ENCODE measurements at regions not wholly inside any gene's neighbourhood (a gene's known extent, or its start where the extent isn't known, plus 50 kb on each side); places are given as distances from the start of the nearest gene placed in this dataset.

GRCh38 chr9:32278991-32279390 lies 105.5 kb upstream of the ACO1 start:
- Histone ChIP-seq H3K9me3 (ENCODE audit: control insufficient read depth, insufficient read depth, low read depth, low read length) (no peaks in the 10 kb centered on the region), H3K36me3 (ENCODE audit: control insufficient read depth in 2 of 2, insufficient read depth in 1 of 2, low read length in 2 of 2) (no peaks in the 10 kb centered on the region), H3K4me3 (ENCODE audit: low read depth, low read length) (no peak overlapping the region), H3K27ac (ENCODE audit: extremely low read depth, low read depth, low read length) (no peak overlapping the region), H3K4me1 (ENCODE audit: control insufficient read depth, insufficient read depth, low read length) (no peaks in the 10 kb centered on the region)
- CTCF ChIA-PET, result no interaction called here
- TF ChIP-seq ZNF596 (tag by site-specific recombination; IDR thresholded peaks at IDR 0.05), result no peak
- TF ChIP-seq, protein P1, sequence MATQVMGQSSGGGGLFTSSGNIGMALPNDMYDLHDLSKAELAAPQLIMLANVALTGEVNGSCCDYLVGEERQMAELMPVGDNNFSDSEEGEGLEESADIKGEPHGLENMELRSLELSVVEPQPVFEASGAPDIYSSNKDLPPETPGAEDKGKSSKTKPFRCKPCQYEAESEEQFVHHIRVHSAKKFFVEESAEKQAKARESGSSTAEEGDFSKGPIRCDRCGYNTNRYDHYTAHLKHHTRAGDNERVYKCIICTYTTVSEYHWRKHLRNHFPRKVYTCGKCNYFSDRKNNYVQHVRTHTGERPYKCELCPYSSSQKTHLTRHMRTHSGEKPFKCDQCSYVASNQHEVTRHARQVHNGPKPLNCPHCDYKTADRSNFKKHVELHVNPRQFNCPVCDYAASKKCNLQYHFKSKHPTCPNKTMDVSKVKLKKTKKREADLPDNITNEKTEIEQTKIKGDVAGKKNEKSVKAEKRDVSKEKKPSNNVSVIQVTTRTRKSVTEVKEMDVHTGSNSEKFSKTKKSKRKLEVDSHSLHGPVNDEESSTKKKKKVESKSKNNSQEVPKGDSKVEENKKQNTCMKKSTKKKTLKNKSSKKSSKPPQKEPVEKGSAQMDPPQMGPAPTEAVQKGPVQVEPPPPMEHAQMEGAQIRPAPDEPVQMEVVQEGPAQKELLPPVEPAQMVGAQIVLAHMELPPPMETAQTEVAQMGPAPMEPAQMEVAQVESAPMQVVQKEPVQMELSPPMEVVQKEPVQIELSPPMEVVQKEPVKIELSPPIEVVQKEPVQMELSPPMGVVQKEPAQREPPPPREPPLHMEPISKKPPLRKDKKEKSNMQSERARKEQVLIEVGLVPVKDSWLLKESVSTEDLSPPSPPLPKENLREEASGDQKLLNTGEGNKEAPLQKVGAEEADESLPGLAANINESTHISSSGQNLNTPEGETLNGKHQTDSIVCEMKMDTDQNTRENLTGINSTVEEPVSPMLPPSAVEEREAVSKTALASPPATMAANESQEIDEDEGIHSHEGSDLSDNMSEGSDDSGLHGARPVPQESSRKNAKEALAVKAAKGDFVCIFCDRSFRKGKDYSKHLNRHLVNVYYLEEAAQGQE (tag by site-specific recombination; IDR thresholded peaks at IDR 0.05), result peak; percentile 82
- no peak for TF ChIP-seq HOXC10 (CRISPR knock-in tag; IDR thresholded peaks at IDR 0.05)
- TF ChIP-seq ZNF350 (tag by site-specific recombination; IDR thresholded peaks at IDR 0.05), result no peak
- POLR2A ChIA-PET, result no interaction called here

DNA sequence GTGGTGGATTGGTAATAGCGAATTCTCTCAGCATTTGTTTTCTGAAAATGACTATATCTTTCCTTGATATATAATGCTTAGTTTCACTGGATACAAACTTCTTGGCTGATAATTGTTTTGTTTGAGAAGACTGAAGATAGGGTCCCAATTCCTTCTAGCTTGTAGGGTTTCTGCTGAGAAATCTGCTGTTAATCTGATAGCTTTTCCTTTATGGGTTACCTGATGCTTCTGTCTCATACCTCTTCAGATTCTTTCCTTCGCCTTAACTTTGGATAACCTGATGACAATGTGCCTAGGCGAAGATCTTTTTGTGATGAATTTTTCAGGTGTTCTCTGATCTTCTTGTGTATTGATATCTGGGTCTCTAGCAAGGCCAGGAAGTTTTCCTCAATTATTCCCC lies 94.7 kb upstream of the ACO1 start:
- H3K36me3 ChIP-seq (ENCODE audit: control insufficient read depth in 2 of 2, insufficient read depth in 1 of 2, low read length in 2 of 2), result no peaks in the 10 kb centered on the region
- no peak overlapping the region for H3K27ac ChIP-seq (ENCODE audit: extremely low read depth, low read depth, low read length)
- H3K9me3 ChIP-seq (ENCODE audit: control insufficient read depth, insufficient read depth, low read depth, low read length), result no peaks in the 10 kb centered on the region
- H3K4me3 ChIP-seq (ENCODE audit: low read depth, low read length), result no peak overlapping the region
- no peak for TF ChIP-seq ZNF138 (tag by site-specific recombination; IDR thresholded peaks at IDR 0.05; ENCODE audit: borderline replicate concordance)
- TF ChIP-seq ZNF302 (tag by site-specific recombination; IDR thresholded peaks at IDR 0.05; ENCODE audit: low read depth), result no peak
- TF ChIP-seq ZNF621 (tag by site-specific recombination; IDR thresholded peaks at IDR 0.05), result no peak
- TF ChIP-seq MEIS1 (CRISPR knock-in tag; IDR thresholded peaks at IDR 0.05; ENCODE audit: borderline replicate concordance), result no peak
- TF ChIP-seq, protein P2, sequence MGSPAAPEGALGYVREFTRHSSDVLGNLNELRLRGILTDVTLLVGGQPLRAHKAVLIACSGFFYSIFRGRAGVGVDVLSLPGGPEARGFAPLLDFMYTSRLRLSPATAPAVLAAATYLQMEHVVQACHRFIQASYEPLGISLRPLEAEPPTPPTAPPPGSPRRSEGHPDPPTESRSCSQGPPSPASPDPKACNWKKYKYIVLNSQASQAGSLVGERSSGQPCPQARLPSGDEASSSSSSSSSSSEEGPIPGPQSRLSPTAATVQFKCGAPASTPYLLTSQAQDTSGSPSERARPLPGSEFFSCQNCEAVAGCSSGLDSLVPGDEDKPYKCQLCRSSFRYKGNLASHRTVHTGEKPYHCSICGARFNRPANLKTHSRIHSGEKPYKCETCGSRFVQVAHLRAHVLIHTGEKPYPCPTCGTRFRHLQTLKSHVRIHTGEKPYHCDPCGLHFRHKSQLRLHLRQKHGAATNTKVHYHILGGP (tag by site-specific recombination; IDR thresholded peaks at IDR 0.05), result no peak
- no peak for TF ChIP-seq ZNF157 (tag by site-specific recombination; IDR thresholded peaks at IDR 0.05)
- no peak for TF ChIP-seq ZNF394 (tag by site-specific recombination; IDR thresholded peaks at IDR 0.05; ENCODE audit: borderline replicate concordance)
- no peak for TF ChIP-seq ZNF629 (tag by site-specific recombination; IDR thresholded peaks at IDR 0.05)
- TF ChIP-seq ZNF223 (tag by site-specific recombination; IDR thresholded peaks at IDR 0.05), result no peak
- CTCF ChIA-PET, result interaction anchor here (0.6 kb wide), 1 partner anchor 26 kb away, joined by 3 read pairs; no protein-coding TSS in a partner anchor
- no peaks in the 10 kb centered on the region for H3K4me1 ChIP-seq (ENCODE audit: control insufficient read depth, insufficient read depth, low read length)
- POLR2A ChIA-PET, result no interaction called here

DNA sequence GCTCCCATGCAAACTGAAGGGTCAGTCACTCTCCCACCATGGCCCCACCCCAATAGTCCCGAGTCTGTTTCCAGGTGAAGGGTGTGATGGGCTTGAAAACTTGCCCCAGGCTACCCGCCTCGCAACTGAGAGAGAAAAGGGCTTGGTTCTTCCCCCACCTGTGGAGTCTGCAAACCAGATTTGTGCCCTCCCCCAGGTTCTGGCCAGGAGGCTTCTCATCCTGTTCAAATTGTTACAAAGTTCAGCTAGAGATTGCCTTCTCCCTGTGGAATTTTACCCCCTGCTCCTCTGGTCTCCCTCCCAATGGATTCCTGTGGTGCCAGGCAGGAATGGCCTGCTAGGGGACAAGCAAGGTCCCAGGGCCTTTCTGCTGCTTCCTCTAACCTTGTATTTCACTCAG lies 93.1 kb upstream of the ACO1 start:
- CTCF ChIA-PET, result no interaction called here
- POLR2A ChIA-PET, result no interaction called here
- Histone ChIP-seq H3K4me1 (ENCODE audit: control insufficient read depth, insufficient read depth, low read length) (no peaks in the 10 kb centered on the region), H3K4me3 (ENCODE audit: low read depth, low read length) (no peak overlapping the region), H3K9me3 (ENCODE audit: control insufficient read depth, insufficient read depth, low read depth, low read length) (no peaks in the 10 kb centered on the region), H3K27ac (ENCODE audit: extremely low read depth, low read depth, low read length) (no peak overlapping the region), H3K36me3 (ENCODE audit: control insufficient read depth in 2 of 2, insufficient read depth in 1 of 2, low read length in 2 of 2) (no peaks in the 10 kb centered on the region)
- TF ChIP-seq, protein P3, sequence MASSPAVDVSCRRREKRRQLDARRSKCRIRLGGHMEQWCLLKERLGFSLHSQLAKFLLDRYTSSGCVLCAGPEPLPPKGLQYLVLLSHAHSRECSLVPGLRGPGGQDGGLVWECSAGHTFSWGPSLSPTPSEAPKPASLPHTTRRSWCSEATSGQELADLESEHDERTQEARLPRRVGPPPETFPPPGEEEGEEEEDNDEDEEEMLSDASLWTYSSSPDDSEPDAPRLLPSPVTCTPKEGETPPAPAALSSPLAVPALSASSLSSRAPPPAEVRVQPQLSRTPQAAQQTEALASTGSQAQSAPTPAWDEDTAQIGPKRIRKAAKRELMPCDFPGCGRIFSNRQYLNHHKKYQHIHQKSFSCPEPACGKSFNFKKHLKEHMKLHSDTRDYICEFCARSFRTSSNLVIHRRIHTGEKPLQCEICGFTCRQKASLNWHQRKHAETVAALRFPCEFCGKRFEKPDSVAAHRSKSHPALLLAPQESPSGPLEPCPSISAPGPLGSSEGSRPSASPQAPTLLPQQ (tag by site-specific recombination; IDR thresholded peaks at IDR 0.05), result no peak
- TF ChIP-seq ZNF701 (tag by site-specific recombination; IDR thresholded peaks at IDR 0.05) (no peak), ZNF670 (tag by site-specific recombination; IDR thresholded peaks at IDR 0.05; ENCODE audit: low read depth) (no peak), MZF1 (tag by site-specific recombination; IDR thresholded peaks at IDR 0.05; ENCODE audit: borderline replicate concordance) (no peak), ZNF19 (tag by site-specific recombination; IDR thresholded peaks at IDR 0.05; ENCODE audit: low read depth) (no peak), PBX3 (CRISPR knock-in tag; IDR thresholded peaks at IDR 0.05) (no peak), ZNF423 (tag by site-specific recombination; IDR thresholded peaks at IDR 0.05) (no peak)
- TF ChIP-seq, protein P4, sequence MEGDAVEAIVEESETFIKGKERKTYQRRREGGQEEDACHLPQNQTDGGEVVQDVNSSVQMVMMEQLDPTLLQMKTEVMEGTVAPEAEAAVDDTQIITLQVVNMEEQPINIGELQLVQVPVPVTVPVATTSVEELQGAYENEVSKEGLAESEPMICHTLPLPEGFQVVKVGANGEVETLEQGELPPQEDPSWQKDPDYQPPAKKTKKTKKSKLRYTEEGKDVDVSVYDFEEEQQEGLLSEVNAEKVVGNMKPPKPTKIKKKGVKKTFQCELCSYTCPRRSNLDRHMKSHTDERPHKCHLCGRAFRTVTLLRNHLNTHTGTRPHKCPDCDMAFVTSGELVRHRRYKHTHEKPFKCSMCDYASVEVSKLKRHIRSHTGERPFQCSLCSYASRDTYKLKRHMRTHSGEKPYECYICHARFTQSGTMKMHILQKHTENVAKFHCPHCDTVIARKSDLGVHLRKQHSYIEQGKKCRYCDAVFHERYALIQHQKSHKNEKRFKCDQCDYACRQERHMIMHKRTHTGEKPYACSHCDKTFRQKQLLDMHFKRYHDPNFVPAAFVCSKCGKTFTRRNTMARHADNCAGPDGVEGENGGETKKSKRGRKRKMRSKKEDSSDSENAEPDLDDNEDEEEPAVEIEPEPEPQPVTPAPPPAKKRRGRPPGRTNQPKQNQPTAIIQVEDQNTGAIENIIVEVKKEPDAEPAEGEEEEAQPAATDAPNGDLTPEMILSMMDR (tag by site-specific recombination; IDR thresholded peaks at IDR 0.05), result no peak

All from HEK293 (cell line).